ENCODE measurements at regions not wholly inside any gene's neighbourhood (a gene's known extent, or its start where the extent isn't known, plus 50 kb on each side); places are given as distances from the start of the nearest gene placed in this dataset.

- Histone ChIP-seq H3K23ac (ENCODE audit: low read depth, low read length) (no peak overlapping the region), H4K5ac (ENCODE audit: low read depth, low read length) (no peak overlapping the region), H4K8ac (ENCODE audit: low read depth in 2 of 2, low read length in 2 of 2) (no peak overlapping the region), H2BK120ac (ENCODE audit: low read depth, low read length) (no peak overlapping the region), H4K91ac (ENCODE audit: insufficient read depth, low read depth, low read length) (no peak overlapping the region), H3K9me3 (ENCODE audit: control insufficient read depth, insufficient read depth, low read length) (no peaks in the 10 kb centered on the region), H3K18ac (ENCODE audit: low read depth, low read length) (no peak overlapping the region), H2BK5ac (ENCODE audit: low read depth, low read length, poor library complexity, severe bottlenecking) (no peak overlapping the region), H2BK20ac (ENCODE audit: low read depth, low read length) (no peak overlapping the region), H3K79me1 (ENCODE audit: low read depth in 1 of 2, low read length in 2 of 2) (no peaks in the 10 kb centered on the region), H3K14ac (replicated peaks; ENCODE audit: low read depth, low read length) (no peak overlapping the region), H3K56ac (ENCODE audit: extremely low read depth, insufficient read depth, low read length) (no peak overlapping the region), H4K20me1 (ENCODE audit: insufficient read depth, low read length) (no peaks in the 10 kb centered on the region), H3K4me3 (ENCODE audit: insufficient read depth, low read depth, low read length) (no peak overlapping the region), H2AK9ac (replicated peaks; ENCODE audit: low read depth, low read length, poor library complexity) (no peak overlapping the region), H2AK5ac (ENCODE audit: low read depth, low read length) (no peak overlapping the region), H3K4me1 (ENCODE audit: control insufficient read depth, insufficient read depth, low read length) (peaks cover 15% of the 10 kb centered on the region), H3K9me1 (ENCODE audit: insufficient read depth, low read length) (peaks cover 7% of the 10 kb centered on the region; the same call in 1 of the 2 replicates), H3K27ac (ENCODE audit: insufficient read depth, low read length) (no peak overlapping the region), H3K36me3 (ENCODE audit: control insufficient read depth, insufficient read depth, low read length) (no peaks in the 10 kb centered on the region), H3K4me2 (ENCODE audit: low read depth, low read length) (no peak overlapping the region), H3K27me3 (ENCODE audit: control insufficient read depth, insufficient read depth, low read length) (no peaks in the 10 kb centered on the region), H2BK15ac (ENCODE audit: low read depth, low read length) (no peak overlapping the region), H3K9ac (ENCODE audit: low read depth, low read length) (no peak overlapping the region), H3K4ac (ENCODE audit: low read depth, low read length) (no peak overlapping the region), H2AFZ (replicated peaks; ENCODE audit: low read length, poor library complexity) (no peak overlapping the region)
- BruUV-seq (replicated peaks) = no TSS peak
- in situ Hi-C loops (cut with MboI; ENCODE audit: low sequenced_read_pairs) (no loop called here), intact Hi-C loops (cut with micrococcal nuclease) (no loop called here), dilution Hi-C loops (cut with HindIII; ENCODE audit: low sequenced_read_pairs, unreplicated experiment) (no loop called here)
- ChIA-PET CTCF (interaction anchor here (1.5 kb wide), 1 partner anchor 35 kb away, joined by 3 read pairs; no protein-coding TSS in a partner anchor), POLR2A (ENCODE audit: unreplicated experiment) (no interaction called here)
- DNase-seq (no peak), ATAC-seq (ENCODE audit: low read depth) (no peak)
- WGBS, 2 experiments (ENCODE audit: extremely low coverage in 2 of 2, insufficient read length in 1 of 2) = no CpG with 5 or more reads among the region's 2 CpGs
- TF ChIP-seq, protein P1, sequence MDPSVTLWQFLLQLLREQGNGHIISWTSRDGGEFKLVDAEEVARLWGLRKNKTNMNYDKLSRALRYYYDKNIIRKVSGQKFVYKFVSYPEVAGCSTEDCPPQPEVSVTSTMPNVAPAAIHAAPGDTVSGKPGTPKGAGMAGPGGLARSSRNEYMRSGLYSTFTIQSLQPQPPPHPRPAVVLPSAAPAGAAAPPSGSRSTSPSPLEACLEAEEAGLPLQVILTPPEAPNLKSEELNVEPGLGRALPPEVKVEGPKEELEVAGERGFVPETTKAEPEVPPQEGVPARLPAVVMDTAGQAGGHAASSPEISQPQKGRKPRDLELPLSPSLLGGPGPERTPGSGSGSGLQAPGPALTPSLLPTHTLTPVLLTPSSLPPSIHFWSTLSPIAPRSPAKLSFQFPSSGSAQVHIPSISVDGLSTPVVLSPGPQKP (IDR thresholded peaks at IDR 0.05; ENCODE audit: borderline replicate concordance, low read depth, low read length) = no peak
- TF ChIP-seq USF2 (IDR thresholded peaks at IDR 0.05; ENCODE audit: low read depth, low read length) (no peak), POLR2A (IDR thresholded peaks at IDR 0.05; ENCODE audit: low read depth, low read length) (no peak), RCOR1 (IDR thresholded peaks at IDR 0.05; ENCODE audit: insufficient replicate concordance, low read length) (no peak), SMC3 (IDR thresholded peaks at IDR 0.05; ENCODE audit: low read depth, low read length) (no peak), CEBPB (IDR thresholded peaks at IDR 0.05; ENCODE audit: low read depth, low read length) (no peak)
These were observed 98.5 kb upstream of the TMEM170B start for GRCh38 chr6:11439017-11439420.
